ENCODE measurements at regions not wholly inside any gene's neighbourhood (a gene's known extent, or its start where the extent isn't known, plus 50 kb on each side); places are given as distances from the start of the nearest gene placed in this dataset.
"Not testable (repeated sequence)": the region's sequence is repeated elsewhere in the genome, so short reads cannot be mapped to it uniquely, and the experiment has no call there.

GRCh38 chr14:95620659-95621059, 65.6 kb upstream of the TCL1B start (continued):
- TF ChIP-seq, protein P1, sequence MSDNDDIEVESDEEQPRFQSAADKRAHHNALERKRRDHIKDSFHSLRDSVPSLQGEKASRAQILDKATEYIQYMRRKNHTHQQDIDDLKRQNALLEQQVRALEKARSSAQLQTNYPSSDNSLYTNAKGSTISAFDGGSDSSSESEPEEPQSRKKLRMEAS (IDR thresholded peaks at IDR 0.05) = no peak
- peak; percentile 49; the same call in 1 of the 2 replicates for TF ChIP-seq EGR1 (IDR thresholded peaks at IDR 0.05; ENCODE audit: low read depth)
- no peak for TF ChIP-seq FOSL1 (IDR thresholded peaks at IDR 0.05; ENCODE audit: low read depth)
- no peak for TF ChIP-seq YY1 (IDR thresholded peaks at IDR 0.05; ENCODE audit: extremely low read depth, insufficient replicate concordance, low read depth, low read length)
- no peak for TF ChIP-seq JUND (IDR thresholded peaks at IDR 0.05)
- TF ChIP-seq SIN3A (IDR thresholded peaks at IDR 0.05; ENCODE audit: low read depth) = no peak
- TF ChIP-seq EZH2phosphoT487 (IDR thresholded peaks at IDR 0.05; ENCODE audit: borderline replicate concordance) = no peak
- TF ChIP-seq ZNF274 (IDR thresholded peaks at IDR 0.05; ENCODE audit: low read depth, low read length) = no peak
- peak; percentile 66 for TF ChIP-seq POLR2A (IDR thresholded peaks at IDR 0.05; ENCODE audit: borderline replicate concordance, extremely low read depth, insufficient read depth, insufficient read length)
- TF ChIP-seq CEBPB (IDR thresholded peaks at IDR 0.05; ENCODE audit: low read depth) = no peak
- TF ChIP-seq ELF1 (IDR thresholded peaks at IDR 0.05; ENCODE audit: borderline replicate concordance, low read depth) = no peak
- no peak for TF ChIP-seq SP1 (IDR thresholded peaks at IDR 0.05; ENCODE audit: low read depth)

DNA sequence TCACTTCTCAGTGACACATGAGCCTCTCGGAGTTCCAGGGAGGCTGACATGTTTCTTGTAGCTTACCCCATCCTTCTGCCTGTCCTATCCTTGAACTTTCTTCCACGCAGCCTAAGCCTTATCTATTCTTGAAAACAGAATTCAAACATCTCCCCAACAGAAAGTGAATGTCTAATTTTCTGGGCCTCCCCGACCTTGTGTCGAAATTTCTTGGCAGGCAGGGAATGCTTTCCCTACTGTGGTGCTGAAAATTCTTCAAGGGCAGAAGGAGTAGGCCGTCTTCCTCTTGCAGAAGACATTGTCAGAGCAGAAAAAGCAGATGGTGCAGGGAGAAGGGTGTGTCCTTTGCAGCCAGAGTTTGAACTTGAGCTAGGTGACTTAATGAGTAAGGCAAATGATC, 63.0 kb upstream of the TCL1B start:
- ChIA-PET RAD21 (ENCODE audit: low non-redundant PET in 1 of 2, low total read pairs in 2 of 2, uncharacterized antibody in 2 of 2, unreplicated experiment in 2 of 2) (no interaction called here), POLR2A (no interaction called here), CTCF (no interaction called here)
- no peak overlapping the region for H3K4me2 ChIP-seq (ENCODE audit: low read length)
- intact Hi-C loops (cut with micrococcal nuclease) = no loop called here
- H3K27ac ChIP-seq (ENCODE audit: low read depth, low read length) = no peak overlapping the region
- no peak overlapping the region for H3K4me3 ChIP-seq (replicated peaks in 1 of 2; ENCODE audit: low read depth in 1 of 2, low read length in 2 of 2)
- TF ChIP-seq, protein P1 (IDR thresholded peaks at IDR 0.05) = no peak
- TF ChIP-seq ELF1 (IDR thresholded peaks at IDR 0.05; ENCODE audit: borderline replicate concordance, low read depth) (no peak), POLR2A (IDR thresholded peaks at IDR 0.05; ENCODE audit: borderline replicate concordance, extremely low read depth, insufficient read depth, insufficient read length) (no peak), CTCF (IDR thresholded peaks at IDR 0.05 in 2 of 3, conservative IDR thresholded peaks at IDR 0.05 in 1 of 3; ENCODE audit: borderline replicate concordance in 1 of 3, insufficient read depth in 1 of 3, low read depth in 2 of 3, low read length in 2 of 3) (no peak), ATF3 (IDR thresholded peaks at IDR 0.05) (no peak), RAD21 (IDR thresholded peaks at IDR 0.05; ENCODE audit: low read depth) (no peak)
- no peak for DNase-seq (ENCODE audit: low read depth, low spot score)
- no peaks in the 10 kb centered on the region for H3K9me2 ChIP-seq (ENCODE audit: insufficient read depth)
- H3K36me3 ChIP-seq (ENCODE audit: control insufficient read depth in 1 of 2, insufficient read depth in 2 of 2, low read length in 2 of 2) = no peaks in the 10 kb centered on the region
- no peak for ATAC-seq
- H3K79me2 ChIP-seq (ENCODE audit: insufficient read depth, low read length) = no peaks in the 10 kb centered on the region
- no peak overlapping the region for H3K9ac ChIP-seq (ENCODE audit: low read length)
- H4K20me1 ChIP-seq (ENCODE audit: insufficient read depth) = no peaks in the 10 kb centered on the region
- no TSS peak for BruUV-seq (replicated peaks)
- H3K27me3 ChIP-seq (ENCODE audit: insufficient read depth, low read length) = peaks cover 26% of the 10 kb centered on the region; the same call in 1 of the 2 replicates
- H3K4me1 ChIP-seq (ENCODE audit: control insufficient read depth in 1 of 2, insufficient read depth in 2 of 2, low read length in 2 of 2) = no peaks in the 10 kb centered on the region
- H2AFZ ChIP-seq (ENCODE audit: low read depth, low read length, poor library complexity, severe bottlenecking) = no peak overlapping the region
- H3K9me3 ChIP-seq (ENCODE audit: control insufficient read depth in 1 of 2, insufficient read depth in 1 of 2, low read depth in 1 of 2, low read length in 2 of 2) = no peaks in the 10 kb centered on the region

DNA sequence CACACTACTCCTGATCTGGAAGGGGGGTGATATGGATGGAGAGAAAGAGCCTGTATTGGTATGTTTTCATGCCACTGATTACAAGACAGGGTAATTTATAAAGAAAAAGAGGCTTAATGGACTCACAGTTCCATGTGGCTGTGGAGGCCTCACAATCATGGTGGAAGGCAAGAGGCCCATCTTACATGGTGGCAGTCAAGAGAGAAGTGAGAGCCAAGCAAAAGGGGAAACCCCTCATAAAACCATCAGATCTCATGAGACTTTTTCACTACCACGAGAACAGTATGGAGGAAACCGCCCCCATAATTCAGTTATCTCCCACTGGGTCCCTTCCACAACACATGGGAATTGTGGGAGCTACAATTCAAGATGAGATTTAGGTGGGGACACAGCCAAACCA, 60.5 kb upstream of the TCL1B start:
- H3K9ac ChIP-seq (ENCODE audit: low read length); H2AFZ ChIP-seq (ENCODE audit: low read depth, low read length, poor library complexity, severe bottlenecking); H3K79me2 ChIP-seq (ENCODE audit: insufficient read depth, low read length); intact Hi-C loops (cut with micrococcal nuclease); H3K9me2 ChIP-seq (ENCODE audit: insufficient read depth); RAD21 ChIA-PET (ENCODE audit: low non-redundant PET in 1 of 2, low total read pairs in 2 of 2, uncharacterized antibody in 2 of 2, unreplicated experiment in 2 of 2); H3K9me3 ChIP-seq (ENCODE audit: control insufficient read depth in 1 of 2, insufficient read depth in 1 of 2, low read depth in 1 of 2, low read length in 2 of 2); H3K4me2 ChIP-seq (ENCODE audit: low read length); H4K20me1 ChIP-seq (ENCODE audit: insufficient read depth); H3K4me3 ChIP-seq (replicated peaks in 1 of 2; ENCODE audit: low read depth in 1 of 2, low read length in 2 of 2); POLR2A ChIA-PET; BruUV-seq (replicated peaks); H3K27ac ChIP-seq (ENCODE audit: low read depth, low read length); CTCF ChIA-PET; DNase-seq (ENCODE audit: low read depth, low spot score); H3K36me3 ChIP-seq (ENCODE audit: control insufficient read depth in 1 of 2, insufficient read depth in 2 of 2, low read length in 2 of 2); H3K4me1 ChIP-seq (ENCODE audit: control insufficient read depth in 1 of 2, insufficient read depth in 2 of 2, low read length in 2 of 2); ATAC-seq: not testable (repeated sequence)
- peaks cover 38% of the 10 kb centered on the region for H3K27me3 ChIP-seq (ENCODE audit: insufficient read depth, low read length)
